Stimulated activated CD4-positive, alpha-beta T cell treated with anti-CD3 and anti-CD28 coated beads, Interleukin-4, amount 100 ng/mL, for 48 hours (primary cell): ENCODE measurements at regions not wholly inside any gene's neighbourhood (a gene's known extent, or its start where the extent isn't known, plus 50 kb on each side); places are given as distances from the start of the nearest gene placed in this dataset.

Source experiments
- DNase-seq, 2 donors: peaks; one replicate each; pipeline ENCODE4 v3.0.0-alpha.2; 2020; ENCODE audit warnings: low read depth in 2 of 2

DNA sequence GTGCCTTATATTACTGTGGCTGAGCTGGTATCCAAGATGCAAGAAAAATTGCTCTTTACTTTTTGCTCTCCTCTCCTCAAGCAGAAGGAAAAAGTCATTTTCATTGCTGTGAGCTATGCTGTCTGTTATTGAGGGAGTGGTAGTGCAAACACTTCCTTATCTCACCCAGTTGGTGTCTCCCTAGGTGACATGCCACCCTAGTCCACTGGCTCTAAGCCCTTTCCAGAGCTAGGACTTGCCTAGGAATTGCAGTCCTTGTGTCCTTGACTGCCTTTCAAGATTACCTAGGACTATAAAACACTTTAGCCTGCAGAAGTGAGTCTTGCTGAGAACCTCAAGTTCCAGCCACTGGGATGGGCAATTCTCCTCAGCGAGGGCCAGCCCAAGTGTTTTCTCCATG, 458.3 kb downstream of the MRPL39 start:
- no peak for DNase-seq

DNA sequence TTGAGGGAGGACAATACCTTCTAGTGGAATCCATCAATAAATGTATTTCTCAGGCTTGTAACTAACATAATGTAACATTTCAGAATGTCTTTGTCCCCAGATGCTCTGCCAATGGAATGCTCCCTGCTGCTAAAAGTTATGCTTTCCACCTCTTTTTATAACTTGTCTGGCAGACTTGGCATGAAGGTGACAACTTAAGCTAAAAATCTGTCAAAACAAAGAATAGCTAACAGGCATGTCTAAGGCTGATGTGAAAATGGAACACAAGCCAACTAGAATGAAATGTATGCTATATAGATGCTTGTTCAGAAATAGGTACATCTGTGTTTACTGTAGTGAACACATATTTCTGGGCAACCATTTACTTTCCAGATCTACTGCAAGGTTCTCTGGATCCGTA, 467.9 kb downstream of the MRPL39 start:
- no peak for DNase-seq

DNA sequence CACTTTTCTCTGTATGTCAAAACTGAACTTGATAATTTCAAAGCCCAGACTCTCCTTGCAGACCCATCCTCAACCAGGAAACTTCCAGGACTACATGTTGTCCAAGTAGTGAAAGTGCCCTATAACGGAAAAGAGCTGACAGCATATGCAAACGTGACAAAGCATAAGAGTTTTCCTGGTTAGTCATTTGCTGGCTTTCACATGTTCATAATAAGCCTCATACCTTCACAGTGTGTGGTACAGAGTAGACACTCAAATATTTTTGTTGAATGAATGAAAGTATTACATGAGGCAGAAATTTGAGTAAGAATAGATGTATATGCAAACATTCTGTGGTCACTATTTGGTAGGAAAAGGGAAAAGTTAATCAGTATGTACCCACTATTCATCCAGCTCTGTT, 473.3 kb downstream of the MRPL39 start:
- DNase-seq, result no peak

DNA sequence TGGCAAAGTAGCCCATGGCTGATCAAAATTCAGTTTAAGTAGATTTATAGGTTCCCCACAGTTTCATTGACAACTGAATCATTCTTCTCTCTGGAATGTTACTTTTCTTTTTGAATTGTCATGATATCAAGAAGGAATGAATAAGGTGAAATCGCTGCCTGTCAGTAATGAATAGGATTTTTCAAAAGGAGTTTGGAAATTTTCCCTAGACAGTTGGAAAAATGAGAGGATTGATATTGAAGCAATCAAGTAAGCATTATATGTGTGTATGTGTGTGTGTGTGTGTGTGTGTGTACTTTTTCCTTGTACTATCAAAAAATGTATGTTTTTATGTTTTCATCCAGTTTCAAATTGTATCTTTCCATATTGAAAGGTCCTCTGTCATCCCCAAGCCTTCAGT, 479.5 kb downstream of the MRPL39 start:
- DNase-seq, result no peak

DNA sequence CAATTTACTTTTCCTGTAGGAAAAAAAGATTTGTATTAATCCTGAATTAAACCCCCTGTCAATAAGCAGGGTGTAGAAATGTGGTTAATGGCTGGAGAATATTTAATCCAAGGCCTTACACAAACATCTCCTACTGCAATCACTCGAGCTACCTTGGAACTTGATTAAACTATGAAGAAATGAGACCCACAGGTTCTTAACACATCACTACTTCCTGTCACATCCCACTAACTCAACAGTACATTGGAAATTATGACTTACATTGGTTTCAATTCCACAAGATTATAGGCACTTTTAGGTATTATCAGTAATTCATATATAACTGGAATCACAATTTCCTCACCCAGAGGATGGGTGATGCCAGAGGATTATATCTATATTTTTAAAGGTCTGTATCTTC, 480.3 kb downstream of the MRPL39 start:
- DNase-seq, result no peak

DNA sequence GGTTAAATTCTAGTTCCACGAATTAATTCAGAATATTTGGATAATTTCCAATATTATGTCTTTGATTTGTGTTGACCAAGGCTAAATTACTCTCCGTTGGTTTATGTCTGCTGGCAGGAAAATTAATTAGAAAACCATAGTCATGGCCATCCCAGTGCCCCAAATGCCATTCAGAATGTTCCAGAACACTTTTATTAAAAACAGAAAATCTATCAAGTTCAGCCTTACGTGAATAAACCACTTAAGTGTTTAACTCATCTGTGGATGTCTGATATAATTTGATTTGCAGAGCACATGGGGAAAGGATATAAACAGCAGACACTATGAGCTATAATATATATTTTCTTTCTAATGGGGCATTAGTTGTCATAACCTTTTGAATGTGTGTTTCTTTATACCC, 480.7 kb downstream of the MRPL39 start:
- DNase-seq, result no peak

DNA sequence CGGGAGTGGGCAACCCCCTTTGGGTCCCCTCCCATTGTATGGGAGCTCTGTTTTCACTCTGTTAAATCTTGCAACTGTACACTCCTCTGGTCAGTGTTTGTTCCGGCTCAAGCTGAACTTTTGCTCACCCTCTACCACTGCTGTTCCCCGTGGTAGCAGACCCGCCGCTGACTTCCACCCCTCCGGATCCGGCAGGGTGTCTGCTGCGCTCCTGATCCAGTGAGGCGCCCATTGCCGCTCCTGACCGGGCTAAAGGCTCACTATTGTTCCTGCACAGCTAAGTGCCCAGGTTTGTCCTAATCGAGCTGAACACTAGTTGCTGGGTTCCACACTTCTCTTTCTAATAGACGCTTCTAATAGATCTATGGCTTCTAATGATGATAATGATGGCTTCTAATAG, 488.6 kb downstream of the MRPL39 start:
- DNase-seq, result no peak

DNA sequence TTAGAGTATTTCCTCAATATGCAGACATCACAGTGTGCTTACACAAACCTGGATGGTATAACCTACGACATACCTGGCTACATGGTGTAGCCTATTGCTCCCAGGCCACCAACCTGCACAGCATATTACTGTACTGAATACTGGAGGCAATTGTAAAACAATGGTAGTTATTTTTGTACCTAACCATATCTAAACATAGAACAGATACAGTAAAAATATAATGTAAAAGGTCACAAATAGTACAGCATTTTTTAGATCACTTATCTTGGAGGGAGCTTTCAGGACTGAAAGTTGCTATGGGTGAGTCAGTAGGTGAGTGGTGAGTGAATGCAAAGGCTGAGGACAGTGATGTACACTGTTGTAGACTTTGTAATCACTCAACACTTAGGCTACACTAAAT, 492.3 kb downstream of the MRPL39 start:
- no peak for DNase-seq

DNA sequence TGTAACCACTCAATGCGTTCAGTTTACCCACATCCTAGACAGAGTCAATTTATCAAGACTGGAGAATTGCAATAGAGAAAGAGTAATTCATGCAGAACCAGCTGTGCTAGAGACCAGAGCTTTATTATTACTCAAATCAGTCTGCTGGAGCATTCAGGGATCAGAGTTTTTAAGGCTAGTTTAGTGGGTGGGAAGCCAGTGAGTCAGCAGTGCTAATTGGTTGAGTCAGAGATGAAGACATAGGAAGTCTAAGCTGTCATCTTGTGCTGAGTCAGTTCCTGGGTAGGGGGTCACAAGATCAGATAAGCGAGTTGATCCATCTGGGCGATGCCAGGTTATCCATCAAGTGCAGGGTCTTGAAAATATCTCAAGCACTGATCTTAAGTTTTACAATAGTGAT, 499.6 kb downstream of the MRPL39 start:
- DNase-seq, result no peak

DNA sequence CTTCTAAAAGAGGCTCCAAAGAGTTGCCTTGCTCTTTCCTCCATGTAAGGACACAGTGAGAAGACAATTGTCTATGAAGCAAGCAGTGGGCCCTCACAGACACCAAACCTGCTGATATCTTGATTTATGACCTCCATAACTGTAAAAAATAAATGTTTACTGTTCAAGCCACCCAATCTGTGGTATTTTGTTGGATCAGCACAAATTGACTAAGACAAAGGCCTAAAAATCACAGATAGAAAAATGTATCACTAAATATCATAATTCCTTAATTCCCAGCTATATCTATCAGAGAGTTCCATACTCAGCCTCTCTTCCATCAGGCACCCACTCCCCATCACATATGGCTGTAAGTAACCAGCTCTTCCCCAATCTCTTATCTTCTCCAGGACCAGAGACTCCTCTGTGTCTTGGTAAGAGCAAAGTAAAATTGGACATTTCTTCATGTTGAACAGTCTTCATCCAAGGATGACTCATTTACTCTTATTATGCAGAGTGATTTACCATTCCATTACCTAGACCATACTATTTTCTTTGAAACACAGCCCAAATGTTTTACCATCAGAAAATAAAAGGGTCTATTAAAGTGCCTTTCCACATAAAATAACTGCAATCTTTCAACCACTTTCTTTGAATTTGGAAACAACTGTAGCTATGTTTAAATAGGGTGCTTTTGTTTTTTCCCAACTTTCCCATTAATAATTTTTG, 503.6 kb downstream of the MRPL39 start:
- no peak for DNase-seq

DNA sequence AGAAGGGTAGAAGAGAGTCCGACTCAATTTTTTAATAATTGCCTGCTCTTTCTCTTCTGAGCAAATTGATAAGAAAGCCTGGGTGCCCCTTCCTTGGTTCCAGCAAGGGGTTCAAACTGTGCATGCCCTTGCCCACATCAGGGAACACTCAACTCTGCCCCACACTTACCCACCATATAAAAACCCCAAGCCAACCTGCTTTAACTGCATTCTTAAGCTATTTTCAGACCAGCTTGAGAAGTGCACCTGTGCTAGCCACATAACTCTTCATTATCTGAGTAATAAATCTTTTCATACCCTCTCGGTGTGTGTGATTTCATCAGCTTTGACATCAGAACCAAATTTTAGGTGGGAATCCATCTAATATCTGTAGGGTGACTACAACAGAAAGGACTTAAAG, 509.6 kb downstream of the MRPL39 start:
- no peak for DNase-seq

DNA sequence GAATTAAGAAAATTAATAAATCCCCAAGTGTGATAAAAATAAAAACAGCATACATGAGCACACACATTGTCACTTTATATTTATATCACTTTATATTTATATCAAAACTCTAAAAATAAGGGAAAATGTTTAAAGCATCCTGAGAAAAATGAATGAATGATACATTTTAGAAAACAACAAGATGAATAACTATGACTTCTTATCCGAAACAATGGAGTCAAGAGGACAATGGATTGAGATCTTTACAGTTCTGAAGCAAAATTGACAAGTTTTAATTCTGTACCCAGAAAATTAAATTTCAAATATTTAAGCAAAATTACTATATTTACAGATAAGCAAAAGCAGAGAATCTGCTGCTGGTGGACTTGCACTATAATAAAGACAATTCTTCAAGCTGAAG, 512.6 kb downstream of the MRPL39 start:
- DNase-seq, result no peak

DNA sequence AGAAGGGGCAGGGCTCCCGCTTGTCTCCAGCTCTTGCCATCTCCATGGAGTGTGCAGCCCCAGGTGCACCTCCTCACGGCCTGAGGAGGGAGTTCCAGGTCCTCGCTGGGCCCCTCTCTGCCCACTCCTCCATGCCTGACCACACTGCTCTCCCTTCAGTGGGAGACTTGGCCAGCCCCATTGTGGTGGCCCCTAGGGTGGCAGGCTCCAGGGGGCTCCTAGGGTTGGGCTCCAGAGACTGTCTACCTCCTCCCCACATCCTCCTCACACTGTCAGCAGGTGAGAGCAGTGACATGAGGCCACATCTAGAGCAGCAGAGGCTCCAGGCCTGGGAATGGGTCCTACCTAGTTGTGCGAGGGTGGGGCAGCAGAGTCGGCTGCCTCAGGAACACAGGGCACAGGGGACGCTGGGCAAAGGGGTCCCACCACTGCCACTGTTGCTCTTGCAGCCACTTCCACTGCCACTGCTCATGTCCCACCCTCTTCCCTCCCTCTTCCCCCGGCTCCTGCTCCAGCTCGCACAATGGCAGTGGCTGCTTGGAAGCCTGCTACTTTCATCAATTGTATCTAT, 514.8 kb downstream of the MRPL39 start:
- no peak for DNase-seq

DNA sequence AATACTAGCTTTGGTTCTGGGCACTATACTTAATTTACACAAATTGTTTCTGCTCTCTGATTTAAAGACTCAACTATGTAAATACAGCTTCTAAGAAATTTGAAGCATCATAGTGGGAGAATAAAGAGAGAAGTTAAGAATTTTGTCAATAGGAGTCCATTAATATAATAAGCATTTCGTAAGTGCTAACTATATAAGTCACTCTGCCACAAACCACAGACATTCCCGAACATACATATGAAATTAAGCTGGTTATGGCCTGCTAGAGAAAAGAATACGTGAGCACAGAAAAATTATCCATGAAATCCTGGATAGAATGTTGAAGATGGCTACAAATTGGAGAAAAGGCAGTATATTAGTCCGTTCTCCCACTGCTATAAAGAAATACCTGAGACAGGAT, 526.2 kb downstream of the MRPL39 start:
- no peak for DNase-seq

DNA sequence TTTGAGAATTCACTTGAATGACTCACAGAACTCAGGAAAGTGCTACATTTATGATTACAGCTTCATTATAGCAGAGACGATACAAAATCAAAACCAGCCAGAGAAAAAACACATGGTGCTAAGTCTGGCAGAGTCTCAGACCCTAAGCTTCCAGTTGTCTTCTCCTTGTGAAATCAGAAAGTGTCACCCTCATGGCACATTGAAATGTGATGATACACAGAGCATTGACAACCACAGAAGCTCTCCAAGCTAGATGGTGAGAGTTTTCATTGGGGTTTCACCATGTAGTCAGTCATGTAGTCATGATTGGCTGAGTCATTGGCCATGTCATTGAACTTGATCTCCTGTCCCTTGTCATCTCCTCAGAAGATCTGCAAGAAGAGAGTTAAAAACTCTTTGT, 526.6 kb downstream of the MRPL39 start:
- no peak for DNase-seq

DNA sequence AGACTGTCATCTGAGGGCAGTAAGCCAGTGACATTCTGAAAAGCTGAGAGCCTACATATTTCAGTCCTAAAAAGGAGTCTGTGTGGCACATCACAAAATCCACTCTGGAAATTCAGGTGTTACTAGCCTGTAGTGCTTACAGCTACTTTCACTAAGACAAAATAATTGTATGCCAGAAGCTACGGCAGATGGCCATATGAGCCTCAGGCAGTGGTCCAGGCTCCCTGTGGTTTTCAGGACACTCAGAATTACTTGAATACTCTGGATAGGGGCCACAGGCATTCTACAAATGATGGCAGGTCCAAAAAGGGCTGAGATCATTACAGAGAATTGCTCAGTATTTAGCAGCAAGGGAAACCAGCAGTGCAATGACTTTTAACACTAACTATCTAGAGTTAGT, 527.1 kb downstream of the MRPL39 start:
- DNase-seq, result no peak

DNA sequence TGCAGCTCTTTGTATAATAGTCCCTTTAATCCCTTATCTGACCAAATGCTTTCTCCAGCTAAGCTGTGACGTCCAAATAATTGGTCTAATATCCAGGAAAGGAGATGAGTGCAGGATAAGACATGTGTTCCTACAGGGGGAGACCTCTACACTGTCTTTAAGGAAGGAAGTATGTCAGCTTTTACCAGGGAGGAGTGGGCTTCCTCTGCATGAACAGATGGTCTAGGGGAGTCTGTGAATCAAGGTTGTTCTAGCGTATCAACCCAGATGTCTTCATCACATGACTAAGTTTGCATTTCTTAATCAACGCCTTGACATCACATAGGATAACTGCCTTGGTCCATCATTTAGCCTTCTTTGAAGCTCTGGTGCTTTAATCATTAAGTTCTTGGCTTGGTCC, 528.2 kb downstream of the MRPL39 start:
- DNase-seq, result no peak

DNA sequence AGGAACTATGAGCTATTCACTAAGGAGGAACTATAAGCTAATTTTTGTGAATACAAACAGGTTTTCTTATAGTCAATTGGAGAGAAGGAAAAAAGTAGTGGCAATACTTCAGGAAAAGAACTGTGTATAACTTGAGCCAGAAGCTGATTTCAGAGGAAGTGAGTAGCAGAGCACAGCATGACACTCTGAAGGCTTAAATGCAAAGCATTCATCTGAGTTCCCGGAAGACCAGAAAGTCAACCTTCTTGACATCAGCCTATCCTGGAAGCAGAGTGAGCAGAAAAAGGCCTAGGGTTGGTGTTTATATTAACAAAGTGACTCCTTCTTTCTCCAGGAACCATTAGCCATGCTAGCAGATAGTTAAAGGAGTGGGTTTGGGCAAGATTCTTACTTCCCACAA, 545.2 kb downstream of the MRPL39 start:
- no peak for DNase-seq

DNA sequence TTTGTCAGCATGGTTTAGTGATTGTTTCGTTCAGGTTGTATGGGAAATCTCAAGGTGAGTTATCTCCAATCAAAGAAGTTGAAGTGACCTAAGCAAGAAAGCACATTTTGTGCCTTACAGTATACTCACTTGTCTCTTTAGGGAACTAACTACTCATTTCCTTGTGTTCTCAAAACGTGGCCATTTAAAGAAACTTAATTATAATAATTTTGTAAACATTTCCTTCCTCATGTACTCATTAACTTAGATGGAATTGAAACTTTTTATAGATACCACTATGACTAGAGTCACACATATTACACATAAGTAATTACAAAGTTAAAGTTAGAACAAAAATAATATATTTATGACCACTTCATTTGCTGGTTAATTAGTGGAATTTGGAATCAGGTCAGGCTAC, 552.6 kb downstream of the MRPL39 start:
- DNase-seq, result no peak

DNA sequence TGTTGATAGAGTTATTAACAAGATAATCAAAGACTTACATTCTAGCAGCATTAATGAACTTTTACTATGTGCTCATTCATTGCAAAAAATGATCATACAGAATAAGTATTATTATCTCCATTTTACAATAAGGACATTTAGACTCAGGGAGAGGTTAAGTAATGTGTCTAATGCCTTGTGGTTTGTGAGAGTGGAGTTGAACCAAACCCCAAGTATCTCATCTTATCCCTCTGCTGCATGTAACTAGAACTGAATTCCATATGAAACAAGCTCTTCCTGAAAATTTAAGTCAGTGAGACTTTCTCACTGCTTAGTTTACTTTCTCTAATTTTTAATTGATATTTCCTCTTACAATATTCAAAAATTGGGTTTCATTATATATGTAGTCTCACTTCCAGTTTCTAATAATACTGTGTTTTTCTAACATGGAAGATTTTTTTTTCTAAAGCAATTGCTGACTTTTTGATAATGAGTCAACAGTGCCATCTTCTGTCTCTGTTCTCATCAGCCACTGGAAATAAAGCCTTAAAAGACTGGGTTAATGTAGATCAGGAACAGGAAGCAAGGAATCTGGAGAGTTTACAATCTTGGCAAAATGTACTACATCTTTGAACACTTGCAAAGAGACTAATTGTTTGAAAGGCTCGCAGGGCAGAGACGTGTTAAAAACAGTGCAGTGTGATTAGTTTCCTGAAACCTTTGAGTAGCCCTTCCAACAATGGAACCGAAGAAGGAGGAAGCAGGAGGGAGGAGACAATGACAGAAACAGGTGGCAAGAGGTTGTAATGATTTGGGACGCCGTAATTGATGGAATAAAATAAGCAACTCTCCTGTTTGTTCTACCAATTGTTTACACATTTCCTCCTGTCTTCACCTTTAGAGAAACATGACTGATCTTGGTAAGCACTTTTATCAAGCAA, 567.6 kb downstream of the MRPL39 start:
- no peak for DNase-seq

DNA sequence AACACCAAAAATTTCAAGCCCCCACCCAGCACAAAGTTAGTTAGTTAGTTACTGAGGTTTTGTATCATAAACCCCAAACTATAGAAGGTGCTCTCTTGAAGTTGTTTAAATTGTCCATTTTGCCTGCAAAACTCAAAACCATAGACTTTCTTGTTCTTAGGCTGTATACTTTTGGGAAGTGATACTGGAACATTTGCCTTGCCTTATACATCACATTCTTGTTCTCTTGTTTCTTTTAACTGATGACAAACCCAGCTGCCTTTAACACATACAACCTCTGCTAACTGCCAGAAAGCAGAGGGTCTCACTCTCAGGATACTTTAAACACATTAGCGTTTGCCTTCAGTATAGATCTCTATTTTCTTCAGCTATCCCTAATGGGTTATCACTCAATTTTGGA, 570.5 kb downstream of the MRPL39 start:
- no peak for DNase-seq

DNA sequence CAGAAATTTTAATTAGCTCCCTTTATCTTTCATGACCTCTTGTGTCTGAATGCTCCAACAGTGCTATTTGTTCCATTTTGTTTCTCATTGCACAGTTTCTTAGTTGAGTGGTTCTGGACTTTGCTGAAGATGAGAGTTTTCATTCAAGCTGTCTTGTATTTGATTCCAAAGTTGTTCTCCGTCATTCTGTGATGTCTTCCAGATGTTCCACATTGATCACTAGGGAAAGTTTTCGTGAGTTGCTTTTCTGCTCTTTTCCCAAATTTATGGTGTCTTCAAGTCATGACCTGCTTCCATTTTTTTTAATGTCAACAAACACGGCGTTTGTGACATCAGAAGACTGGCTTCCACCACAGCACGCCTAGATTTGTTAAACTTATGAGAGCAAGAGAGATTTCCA, 575.5 kb downstream of the MRPL39 start:
- DNase-seq, result no peak

DNA sequence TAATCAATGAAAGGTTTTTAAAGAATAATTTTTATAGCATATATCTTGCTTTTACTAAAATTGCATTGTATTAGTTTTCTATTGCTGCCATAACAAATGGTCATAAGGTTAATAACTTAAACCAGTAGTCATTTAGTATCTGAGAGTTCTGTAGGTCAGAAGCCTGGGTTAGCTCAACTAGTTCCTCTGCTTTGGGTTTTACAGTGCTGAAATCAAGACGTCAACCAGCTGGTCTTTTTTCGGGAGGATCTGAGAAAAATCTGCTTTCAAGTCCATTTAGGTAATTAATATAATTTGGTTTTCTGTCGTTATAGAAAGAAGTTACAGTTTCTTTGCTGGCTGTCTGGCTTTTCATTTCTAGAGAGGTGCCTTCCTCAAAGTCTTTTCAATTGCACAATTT, 577.7 kb downstream of the MRPL39 start:
- DNase-seq, result no peak
